SK-N-SH treated with all-trans-retinoic acid at 6 μM for 48 hours (cell line): ENCODE measurements at regions not wholly inside any gene's neighbourhood (a gene's known extent, or its start where the extent isn't known, plus 50 kb on each side); places are given as distances from the start of the nearest gene placed in this dataset.

Experiments used
- ATAC-seq: fragments of 200-7000 bp; cut with Tn5 transposase; 3 replicates; pipeline ENCODE4 v1.9.1; 2020; ENCODE audit warnings: mild to moderate bottlenecking, moderate library complexity
- ARNTL ChIP-seq: fragments of 450-650 bp; formaldehyde crosslinking; IDR thresholded peaks from 2 replicates; pipeline ENCODE4 v1.5.0; 2020; ENCODE audit warnings: low read depth, mild to moderate bottlenecking, moderate library complexity, borderline replicate concordance
- BACH2 ChIP-seq: fragments of 250-450 bp; sonication (Bioruptor Pico); IDR thresholded peaks from 2 replicates; pipeline ENCODE4 v1.9.0; 2021; ENCODE audit warnings: mild to moderate bottlenecking, borderline replicate concordance
- CSDC2 ChIP-seq: fragments of 250-450 bp; sonication (Bioruptor Pico); IDR thresholded peaks from 2 replicates; pipeline ENCODE4 v1.5.0; 2020; ENCODE audit warnings: mild to moderate bottlenecking, moderate library complexity
- CSRNP3 ChIP-seq: fragments of 250-450 bp; sonication (Bioruptor Pico); IDR thresholded peaks from 2 replicates; pipeline ENCODE4 v1.5.1; 2021; ENCODE audit warnings: mild to moderate bottlenecking, moderate library complexity
- ESRRG ChIP-seq: fragments of 250-450 bp; sonication (Bioruptor Pico); IDR thresholded peaks from 2 replicates; pipeline ENCODE4 v1.6.1; 2021; ENCODE audit warnings: mild to moderate bottlenecking
- GLIS3 ChIP-seq: fragments of 250-450 bp; sonication (Bioruptor Pico); IDR thresholded peaks from 2 replicates; pipeline ENCODE4 v1.5.0; 2020; ENCODE audit warnings: mild to moderate bottlenecking, moderate library complexity
- ISL1 ChIP-seq: fragments of 250-450 bp; sonication (Bioruptor Pico); IDR thresholded peaks from 2 replicates; pipeline ENCODE4 v2.1.2; 2022; ENCODE audit warnings: mild to moderate bottlenecking, moderate library complexity
- OSR1 ChIP-seq: fragments of 250-450 bp; sonication (Bioruptor Pico); IDR thresholded peaks from 2 replicates; pipeline ENCODE4 v1.8.0; 2022; ENCODE audit warnings: moderate library complexity, mild to moderate bottlenecking, inconsistent platforms
- PPARA ChIP-seq: fragments of 250-450 bp; sonication (Bioruptor Pico); IDR thresholded peaks from 2 replicates; pipeline ENCODE4 v1.5.0; 2020; ENCODE audit warnings: mild to moderate bottlenecking, borderline replicate concordance
- TOX ChIP-seq: fragments of 250-450 bp; sonication (Bioruptor Pico); IDR thresholded peaks from 2 replicates; pipeline ENCODE4 v1.8.0; 2021; ENCODE audit warnings: mild to moderate bottlenecking, moderate library complexity, borderline replicate concordance
- TSHZ2 ChIP-seq: fragments of 250-450 bp; sonication (Bioruptor Pico); IDR thresholded peaks from 2 replicates; pipeline ENCODE4 v1.5.0; 2020; ENCODE audit warnings: mild to moderate bottlenecking, moderate library complexity
- ZC3H10 ChIP-seq: fragments of 250-450 bp; sonication (Bioruptor Pico); IDR thresholded peaks from 2 replicates; pipeline ENCODE4 v1.5.1; 2021; ENCODE audit warnings: mild to moderate bottlenecking, moderate library complexity
- ZFP3 ChIP-seq: fragments of 250-450 bp; sonication (Bioruptor Pico); IDR thresholded peaks from 2 replicates; pipeline ENCODE4 v1.5.0; 2020; ENCODE audit warnings: mild to moderate bottlenecking, moderate library complexity
- ZFP30 ChIP-seq: fragments of 450-650 bp; formaldehyde crosslinking; IDR thresholded peaks from 2 replicates; pipeline ENCODE4 v1.5.0; 2022; ENCODE audit warnings: mild to moderate bottlenecking, moderate library complexity
- ZNF565 ChIP-seq: fragments of 450-650 bp; formaldehyde crosslinking; conservative IDR thresholded peaks from 2 replicates; pipeline ENCODE4 v1.5.0; 2020; ENCODE audit warnings: low read depth, mild to moderate bottlenecking, moderate library complexity
- ZNF70 ChIP-seq: fragments of 450-650 bp; formaldehyde crosslinking; IDR thresholded peaks from 2 replicates; pipeline ENCODE4 v1.5.0; 2020; ENCODE audit warnings: mild to moderate bottlenecking, moderate library complexity
- TF ChIP-seq, protein P1 (sequence below): fragments of 250-450 bp; sonication (Bioruptor Pico); IDR thresholded peaks from 2 replicates; pipeline ENCODE4 v1.8.0; 2021; ENCODE audit warnings: low read depth, mild to moderate bottlenecking, moderate library complexity, borderline replicate concordance
- TF ChIP-seq, protein P2 (sequence below): fragments of 250-450 bp; sonication (Bioruptor Pico); IDR thresholded peaks from 2 replicates; pipeline ENCODE4 v1.8.0; 2020; ENCODE audit warnings: mild to moderate bottlenecking, moderate library complexity, borderline replicate concordance

GRCh38 chr6:146865756-146866379, 267.1 kb downstream of the ADGB start:
- no peak for ATAC-seq
- TF ChIP-seq, protein P1, sequence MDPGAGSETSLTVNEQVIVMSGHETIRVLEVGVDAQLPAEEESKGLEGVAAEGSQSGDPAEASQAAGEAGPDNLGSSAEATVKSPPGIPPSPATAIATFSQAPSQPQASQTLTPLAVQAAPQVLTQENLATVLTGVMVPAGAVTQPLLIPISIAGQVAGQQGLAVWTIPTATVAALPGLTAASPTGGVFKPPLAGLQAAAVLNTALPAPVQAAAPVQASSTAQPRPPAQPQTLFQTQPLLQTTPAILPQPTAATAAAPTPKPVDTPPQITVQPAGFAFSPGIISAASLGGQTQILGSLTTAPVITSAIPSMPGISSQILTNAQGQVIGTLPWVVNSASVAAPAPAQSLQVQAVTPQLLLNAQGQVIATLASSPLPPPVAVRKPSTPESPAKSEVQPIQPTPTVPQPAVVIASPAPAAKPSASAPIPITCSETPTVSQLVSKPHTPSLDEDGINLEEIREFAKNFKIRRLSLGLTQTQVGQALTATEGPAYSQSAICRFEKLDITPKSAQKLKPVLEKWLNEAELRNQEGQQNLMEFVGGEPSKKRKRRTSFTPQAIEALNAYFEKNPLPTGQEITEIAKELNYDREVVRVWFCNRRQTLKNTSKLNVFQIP (CRISPR knock-in tag): no peak
- TF ChIP-seq CSDC2 (CRISPR knock-in tag) (no peak), CSRNP3 (no peak), ZNF565 (no peak), ZFP30 (CRISPR knock-in tag) (no peak), PPARA (CRISPR knock-in tag) (no peak)
- TF ChIP-seq, protein P2, sequence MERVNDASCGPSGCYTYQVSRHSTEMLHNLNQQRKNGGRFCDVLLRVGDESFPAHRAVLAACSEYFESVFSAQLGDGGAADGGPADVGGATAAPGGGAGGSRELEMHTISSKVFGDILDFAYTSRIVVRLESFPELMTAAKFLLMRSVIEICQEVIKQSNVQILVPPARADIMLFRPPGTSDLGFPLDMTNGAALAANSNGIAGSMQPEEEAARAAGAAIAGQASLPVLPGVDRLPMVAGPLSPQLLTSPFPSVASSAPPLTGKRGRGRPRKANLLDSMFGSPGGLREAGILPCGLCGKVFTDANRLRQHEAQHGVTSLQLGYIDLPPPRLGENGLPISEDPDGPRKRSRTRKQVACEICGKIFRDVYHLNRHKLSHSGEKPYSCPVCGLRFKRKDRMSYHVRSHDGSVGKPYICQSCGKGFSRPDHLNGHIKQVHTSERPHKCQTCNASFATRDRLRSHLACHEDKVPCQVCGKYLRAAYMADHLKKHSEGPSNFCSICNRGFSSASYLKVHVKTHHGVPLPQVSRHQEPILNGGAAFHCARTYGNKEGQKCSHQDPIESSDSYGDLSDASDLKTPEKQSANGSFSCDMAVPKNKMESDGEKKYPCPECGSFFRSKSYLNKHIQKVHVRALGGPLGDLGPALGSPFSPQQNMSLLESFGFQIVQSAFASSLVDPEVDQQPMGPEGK: no peak

- TF ChIP-seq GLIS3 (CRISPR knock-in tag) (no peak), PPARA (CRISPR knock-in tag) (no peak), ZC3H10 (CRISPR knock-in tag) (no peak), OSR1 (CRISPR knock-in tag) (no peak), ZFP3 (CRISPR knock-in tag) (no peak), ARNTL (CRISPR knock-in tag) (no peak), ISL1 (CRISPR knock-in tag) (no peak)
- TF ChIP-seq, protein P2: no peak
- ATAC-seq: no peak
These were observed 268.1 kb downstream of the ADGB start for GRCh38 chr6:146866731-146867414.

- ATAC-seq: peak; percentile 7; the same call in 1 of the 3 replicates
- TF ChIP-seq ESRRG (CRISPR knock-in tag) (no peak), OSR1 (CRISPR knock-in tag) (no peak), ISL1 (CRISPR knock-in tag) (0 out of 2 replicates have a peak, but pooled peaks have one; percentile 24), BACH2 (CRISPR knock-in tag) (no peak), ZNF565 (no peak), CSRNP3 (no peak), ZFP30 (CRISPR knock-in tag) (no peak), TSHZ2 (CRISPR knock-in tag) (no peak), TOX (CRISPR knock-in tag) (0 out of 2 replicates have a peak, but pooled peaks have one; percentile 38), ZC3H10 (CRISPR knock-in tag) (no peak), ZNF70 (CRISPR knock-in tag) (no peak), GLIS3 (CRISPR knock-in tag) (no peak)
- TF ChIP-seq, protein P2: no peak
These were observed 270.0 kb downstream of the ADGB start for GRCh38 chr6:146868671-146869209.
